Panc1 (cell line): ENCODE measurements at regions not wholly inside any gene's neighbourhood (a gene's known extent, or its start where the extent isn't known, plus 50 kb on each side); places are given as distances from the start of the nearest gene placed in this dataset.

Experiments
- ATAC-seq: fragments of 200-7000 bp; cut with Tn5 transposase; 2 replicates; pipeline ENCODE4 v1.9.1; 2020; ENCODE audit warnings: mild to moderate bottlenecking, moderate library complexity
- BruUV-seq: library from RNA; stranded (reverse); fragments of 400-500 nt; replicated peaks from 2 replicates; lab custom pipeline; 2021; lab: Mats Ljungman, UMichigan
- CTCF ChIA-PET: fragments of 300-600 bp; sonication (Branson Sonifier 250); formaldehyde crosslinking; loops from one replicate; lab custom pipeline; 2022; ENCODE audit warnings: antibody characterized with exemption; lab: Charles Lee
- POLR2A ChIA-PET: fragments of 300-600 bp; sonication (Branson Sonifier 250); formaldehyde crosslinking; loops from one replicate; lab custom pipeline; 2022; ENCODE audit warnings: antibody characterized with exemption; lab: Charles Lee
- DNase-seq: peaks from one replicate; pipeline ENCODE4 v3.0.0-alpha.2; 2010; ENCODE audit warnings: low read depth, low spot score
- H3K27ac ChIP-seq: 2 replicates; pipeline ENCODE4 v1.5.1; 2011; ENCODE audit warnings: mild to moderate bottlenecking, low read length, inconsistent platforms
- H3K27me3 ChIP-seq: fragments of 200-500 bp; sonication (Bioruptor generic); 2 replicates; pipeline ENCODE4 v1.6.0; 2014; ENCODE audit warnings: low read length, inconsistent platforms; ENCODE audit not compliant: control insufficient read depth, insufficient read depth
- H3K36me3 ChIP-seq: fragments of 200-500 bp; sonication (Bioruptor generic); 2 replicates; pipeline ENCODE4 v1.5.1; 2014; ENCODE audit warnings: inconsistent platforms, mild to moderate bottlenecking, low read length, moderate library complexity; ENCODE audit not compliant: control insufficient read depth, insufficient read depth
- H3K4me1 ChIP-seq: 2 replicates; pipeline ENCODE4 v1.5.1; 2011; ENCODE audit warnings: inconsistent platforms, mild to moderate bottlenecking, low read length, moderate library complexity; ENCODE audit not compliant: control insufficient read depth, insufficient read depth
- H3K4me3 ChIP-seq, 2 experiments: 2 replicates each; pipeline ENCODE4 v1.5.1; 2011 to 2012; ENCODE audit warnings: low read depth in 2 of 2, low read length in 2 of 2, mild to moderate bottlenecking in 2 of 2, inconsistent platforms in 1 of 2, moderate library complexity in 1 of 2
- H3K9me3 ChIP-seq: fragments of 200-500 bp; sonication (Bioruptor generic); 2 replicates; pipeline ENCODE4 v1.5.1; 2014; ENCODE audit warnings: low read depth, mild to moderate bottlenecking, inconsistent platforms, low read length, moderate library complexity; ENCODE audit not compliant: control insufficient read depth, insufficient read depth
- CTCF ChIP-seq: fragments of 450-650 bp; IDR thresholded peaks from 2 replicates; pipeline ENCODE4 v1.5.1; 2017; ENCODE audit warnings: mild to moderate bottlenecking
- POLR2AphosphoS5 ChIP-seq: IDR thresholded peaks from 2 replicates; pipeline ENCODE4 v1.6.1; 2012; ENCODE audit warnings: mild to moderate bottlenecking, low read depth, low read length, moderate library complexity
- REST ChIP-seq, 2 experiments: IDR thresholded peaks; 2 replicates each; pipeline ENCODE4 v1.6.1; 2011 to 2012; ENCODE audit warnings: low read depth in 2 of 2, control low read depth in 1 of 2, low read length in 1 of 2, mild to moderate bottlenecking in 1 of 2, moderate library complexity in 1 of 2; ENCODE audit not compliant: insufficient read depth in 1 of 2
- SIN3A ChIP-seq: IDR thresholded peaks from 2 replicates; pipeline ENCODE4 v1.6.1; 2012; ENCODE audit warnings: low read depth, mild to moderate bottlenecking, low read length, moderate library complexity, borderline replicate concordance; ENCODE audit not compliant: insufficient read depth
- TCF7L2 ChIP-seq: IDR thresholded peaks from 2 replicates; pipeline ENCODE4 v1.6.1; 2011; ENCODE audit warnings: mild to moderate bottlenecking, low read depth, low read length, inconsistent platforms
- in situ Hi-C: cut with HindIII; loops from 2 replicates; pipeline ENCODE4 v1.10.0; 2016; ENCODE audit warnings: low sequenced_read_pairs, low pct_unique_long_range_greater_than_20kb
- intact Hi-C: fragments of 100-400 bp; cut with micrococcal nuclease; formaldehyde crosslinking; loops from one replicate; pipeline ENCODE4 v1.10.0; 2022; ENCODE audit not compliant: unreplicated experiment

- BruUV-seq, result no TSS peak
- H3K4me3 ChIP-seq, result no peak overlapping the region
- no peak overlapping the region for H3K27ac ChIP-seq
- CTCF ChIA-PET, result no interaction called here
- intact Hi-C loops (no loop called here), in situ Hi-C loops (no loop called here)
- no peak for DNase-seq
- H3K9me3 ChIP-seq, result no peaks in the 10 kb centered on the region
- H3K27me3 ChIP-seq, result no peaks in the 10 kb centered on the region; the same call in 1 of the 2 replicates
- TF ChIP-seq SIN3A (no peak), REST (IDR thresholded peaks at IDR 0.05; ENCODE audit: insufficient read depth in 1 of 2, low read depth in 2 of 2, low read length in 1 of 2) (no peak), CTCF (no peak), TCF7L2 (no peak), POLR2AphosphoS5 (no peak)
- no peaks in the 10 kb centered on the region for H3K36me3 ChIP-seq
- no peaks in the 10 kb centered on the region for H3K4me1 ChIP-seq
- ATAC-seq, result no peak
- POLR2A ChIA-PET, result no interaction called here
These were observed 82.9 kb downstream of the SLC35B3 start for GRCh38 chr6:8352335-8352965.

GRCh38 chr6:8343600-8343999 lies 91.7 kb downstream of the SLC35B3 start:
- H3K27ac ChIP-seq, result no peak overlapping the region
- no TSS peak for BruUV-seq
- no peak overlapping the region for H3K4me3 ChIP-seq
- in situ Hi-C loops (no loop called here), intact Hi-C loops (no loop called here)
- H3K27me3 ChIP-seq, result no peaks in the 10 kb centered on the region
- ChIA-PET POLR2A (no interaction called here), CTCF (interaction anchor here (0.6 kb wide), 1 partner anchor 147 kb away, joined by 3 read pairs; no protein-coding TSS in a partner anchor)
- no peaks in the 10 kb centered on the region for H3K4me1 ChIP-seq
- no peak for DNase-seq
- no peak for ATAC-seq
- no peaks in the 10 kb centered on the region for H3K9me3 ChIP-seq
- no peaks in the 10 kb centered on the region for H3K36me3 ChIP-seq
- TF ChIP-seq POLR2AphosphoS5, result no peak
- TF ChIP-seq CTCF, result no peak
- TF ChIP-seq REST (IDR thresholded peaks at IDR 0.05; ENCODE audit: insufficient read depth in 1 of 2, low read depth in 2 of 2, low read length in 1 of 2), result no peak
